ENCODE measurements at regions not wholly inside any gene's neighbourhood (a gene's known extent, or its start where the extent isn't known, plus 50 kb on each side); places are given as distances from the start of the nearest gene placed in this dataset.

DNA sequence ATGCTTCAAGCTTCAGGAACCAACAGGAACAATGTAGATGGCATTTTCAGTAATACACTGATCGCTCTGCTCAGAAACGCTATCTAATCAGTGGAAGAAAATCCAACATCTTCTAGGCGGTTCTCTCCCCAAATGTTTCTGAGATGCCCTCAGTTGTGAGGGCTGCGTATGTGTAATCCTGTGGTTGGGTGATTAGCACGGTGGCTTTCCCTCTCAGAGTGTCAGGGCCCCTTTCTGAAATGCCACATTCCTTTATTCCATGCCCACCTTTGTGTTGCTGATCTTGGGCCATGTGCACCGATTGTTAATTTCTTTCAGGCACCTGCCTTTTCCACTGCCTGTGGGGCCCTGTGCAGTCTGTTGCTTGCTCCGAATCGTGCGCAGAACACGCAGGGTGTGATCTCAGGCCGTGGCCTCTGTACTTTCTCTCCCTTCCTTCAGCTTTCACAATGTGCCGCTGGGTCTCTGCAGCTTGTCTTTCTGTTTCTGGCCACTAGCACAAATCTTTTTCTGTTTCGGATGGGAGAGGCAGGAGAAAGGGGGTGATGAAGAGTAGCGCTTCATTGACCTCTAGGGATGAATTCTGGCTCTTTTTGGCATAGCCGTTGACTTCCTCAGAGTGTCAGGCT lies 324.0 kb downstream of the PARP8 start:
- TF ChIP-seq MAX (IDR thresholded peaks at IDR 0.05; ENCODE audit: low read depth, low read length) (no peak), POLR2A (IDR thresholded peaks at IDR 0.05; ENCODE audit: extremely low read depth, insufficient read length) (no peak), MYC (IDR thresholded peaks at IDR 0.05; ENCODE audit: low read depth, low read length) (no peak)
- TF ChIP-seq, protein P1, sequence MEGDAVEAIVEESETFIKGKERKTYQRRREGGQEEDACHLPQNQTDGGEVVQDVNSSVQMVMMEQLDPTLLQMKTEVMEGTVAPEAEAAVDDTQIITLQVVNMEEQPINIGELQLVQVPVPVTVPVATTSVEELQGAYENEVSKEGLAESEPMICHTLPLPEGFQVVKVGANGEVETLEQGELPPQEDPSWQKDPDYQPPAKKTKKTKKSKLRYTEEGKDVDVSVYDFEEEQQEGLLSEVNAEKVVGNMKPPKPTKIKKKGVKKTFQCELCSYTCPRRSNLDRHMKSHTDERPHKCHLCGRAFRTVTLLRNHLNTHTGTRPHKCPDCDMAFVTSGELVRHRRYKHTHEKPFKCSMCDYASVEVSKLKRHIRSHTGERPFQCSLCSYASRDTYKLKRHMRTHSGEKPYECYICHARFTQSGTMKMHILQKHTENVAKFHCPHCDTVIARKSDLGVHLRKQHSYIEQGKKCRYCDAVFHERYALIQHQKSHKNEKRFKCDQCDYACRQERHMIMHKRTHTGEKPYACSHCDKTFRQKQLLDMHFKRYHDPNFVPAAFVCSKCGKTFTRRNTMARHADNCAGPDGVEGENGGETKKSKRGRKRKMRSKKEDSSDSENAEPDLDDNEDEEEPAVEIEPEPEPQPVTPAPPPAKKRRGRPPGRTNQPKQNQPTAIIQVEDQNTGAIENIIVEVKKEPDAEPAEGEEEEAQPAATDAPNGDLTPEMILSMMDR (IDR thresholded peaks at IDR 0.05; ENCODE audit: low read depth, low read length): no peak
- no peak for DNase-seq (ENCODE audit: low read depth)
- no peak overlapping the region for H3K4me3 ChIP-seq (ENCODE audit: low read depth, low read length)

- H3K4me3 ChIP-seq (ENCODE audit: low read depth, low read length): no peak overlapping the region
- TF ChIP-seq MYC (IDR thresholded peaks at IDR 0.05; ENCODE audit: low read depth, low read length): no peak
- TF ChIP-seq MAX (IDR thresholded peaks at IDR 0.05; ENCODE audit: low read depth, low read length): no peak
- TF ChIP-seq, protein P1 (IDR thresholded peaks at IDR 0.05; ENCODE audit: low read depth, low read length): no peak
- TF ChIP-seq POLR2A (IDR thresholded peaks at IDR 0.05; ENCODE audit: extremely low read depth, insufficient read length): no peak
- DNase-seq (ENCODE audit: low read depth): no peak
Measured at GRCh38 chr5:50995285-50995942, 329.0 kb downstream of the PARP8 start.

GRCh38 chr5:51001227-51001923 lies 334.9 kb downstream of the PARP8 start:
- no peak for DNase-seq (ENCODE audit: low read depth)
- no peak overlapping the region for H3K4me3 ChIP-seq (ENCODE audit: low read depth, low read length)
- TF ChIP-seq, protein P1 (IDR thresholded peaks at IDR 0.05; ENCODE audit: low read depth, low read length): no peak
- no peak for TF ChIP-seq MYC (IDR thresholded peaks at IDR 0.05; ENCODE audit: low read depth, low read length)
- TF ChIP-seq MAX (IDR thresholded peaks at IDR 0.05; ENCODE audit: low read depth, low read length): no peak
- no peak for TF ChIP-seq POLR2A (IDR thresholded peaks at IDR 0.05; ENCODE audit: extremely low read depth, insufficient read length)

- TF ChIP-seq MYC (IDR thresholded peaks at IDR 0.05; ENCODE audit: low read depth, low read length): no peak
- no peak for TF ChIP-seq MAX (IDR thresholded peaks at IDR 0.05; ENCODE audit: low read depth, low read length)
- TF ChIP-seq, protein P1 (IDR thresholded peaks at IDR 0.05; ENCODE audit: low read depth, low read length): no peak
- TF ChIP-seq POLR2A (IDR thresholded peaks at IDR 0.05; ENCODE audit: extremely low read depth, insufficient read length): no peak
- no peak for DNase-seq (ENCODE audit: low read depth)
Measured at GRCh38 chr5:51002368-51002767, 335.9 kb downstream of the PARP8 start.

GRCh38 chr5:51013036-51013435 lies 346.6 kb downstream of the PARP8 start:
- no peak for DNase-seq (ENCODE audit: low read depth)
- H3K4me3 ChIP-seq (ENCODE audit: low read depth, low read length): no peak overlapping the region
- TF ChIP-seq, protein P1 (IDR thresholded peaks at IDR 0.05; ENCODE audit: low read depth, low read length): no peak
- TF ChIP-seq MAX (IDR thresholded peaks at IDR 0.05; ENCODE audit: low read depth, low read length): no peak
- TF ChIP-seq MYC (IDR thresholded peaks at IDR 0.05; ENCODE audit: low read depth, low read length): no peak
- no peak for TF ChIP-seq POLR2A (IDR thresholded peaks at IDR 0.05; ENCODE audit: extremely low read depth, insufficient read length)

More at GRCh38 chr5:51002368-51002767, 335.9 kb downstream of the PARP8 start:
- H3K4me3 ChIP-seq (ENCODE audit: low read depth, low read length): no peak overlapping the region

Data from NB4 (cell line).